ENCODE measurements at regions not wholly inside any gene's neighbourhood (a gene's known extent, or its start where the extent isn't known, plus 50 kb on each side); places are given as distances from the start of the nearest gene placed in this dataset.
"Not testable (repeated sequence)": the region's sequence is repeated elsewhere in the genome, so short reads cannot be mapped to it uniquely, and the experiment has no call there.

- H3K9me3 ChIP-seq (ENCODE audit: control insufficient read depth, low read length); intact Hi-C loops (cut with DNase I); ATAC-seq; H3K27me3 ChIP-seq (ENCODE audit: control insufficient read depth, insufficient read depth); H3K27ac ChIP-seq (ENCODE audit: low read length); H3K4me3 ChIP-seq (ENCODE audit: low read length); H3K4me1 ChIP-seq (ENCODE audit: control insufficient read depth, insufficient read depth, low read length); DNase-seq: not testable (repeated sequence)
- WGBS = 78% methylated on average over 2 of the region's 2 CpGs
These were observed 740.1 kb upstream of the NECTIN3 start for GRCh38 chr3:110331562-110331961.

DNA sequence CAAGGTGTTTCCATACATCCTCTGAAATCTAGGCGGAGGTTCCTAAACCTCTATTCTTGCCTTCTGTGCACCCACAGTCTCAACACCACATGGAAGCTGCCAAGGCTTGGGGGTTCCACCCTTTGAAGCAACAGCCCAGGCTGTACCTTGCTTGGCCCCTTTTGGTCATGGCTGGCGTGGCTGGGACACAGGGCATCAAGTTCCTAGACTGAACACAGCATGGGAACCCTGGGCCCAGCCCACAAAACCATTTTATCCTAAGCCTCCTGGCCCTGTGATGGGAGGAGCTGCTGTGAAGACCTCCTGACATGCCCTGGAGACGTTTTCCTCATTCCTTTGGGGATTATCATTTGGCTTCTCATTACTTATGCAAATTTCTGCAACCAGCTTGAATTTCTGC, 739.0 kb upstream of the NECTIN3 start:
- DNase-seq (no peak), ATAC-seq (no peak)
- no peaks in the 10 kb centered on the region for H3K4me1 ChIP-seq (ENCODE audit: control insufficient read depth, insufficient read depth, low read length)
- 73% methylated on average over 3 of the region's 3 CpGs for WGBS
- no peak overlapping the region for H3K4me3 ChIP-seq (ENCODE audit: low read length)
- H3K27ac ChIP-seq (ENCODE audit: low read length) = no peak overlapping the region
- intact Hi-C loops (cut with DNase I) = no loop called here
- H3K9me3 ChIP-seq (ENCODE audit: control insufficient read depth, low read length) = no peaks in the 10 kb centered on the region
- no peaks in the 10 kb centered on the region for H3K27me3 ChIP-seq (ENCODE audit: control insufficient read depth, insufficient read depth)

GRCh38 chr3:110341047-110341446, 730.6 kb upstream of the NECTIN3 start:
- WGBS = 75% methylated on average over 2 of the region's 2 CpGs
- H3K4me3 ChIP-seq (ENCODE audit: low read length) = no peak overlapping the region
- H3K4me1 ChIP-seq (ENCODE audit: control insufficient read depth, insufficient read depth, low read length) = no peaks in the 10 kb centered on the region
- intact Hi-C loops (cut with DNase I) = no loop called here
- no peak for ATAC-seq
- H3K27ac ChIP-seq (ENCODE audit: low read length) = no peak overlapping the region
- H3K9me3 ChIP-seq (ENCODE audit: control insufficient read depth, low read length) = no peaks in the 10 kb centered on the region
- no peaks in the 10 kb centered on the region for H3K27me3 ChIP-seq (ENCODE audit: control insufficient read depth, insufficient read depth)
- no peak for DNase-seq

GRCh38 chr3:110343376-110343775, 728.2 kb upstream of the NECTIN3 start:
- no peak overlapping the region for H3K4me3 ChIP-seq (ENCODE audit: low read length)
- 85% methylated on average over 3 of the region's 3 CpGs for WGBS
- no peak overlapping the region for H3K27ac ChIP-seq (ENCODE audit: low read length)
- intact Hi-C loops (cut with DNase I) = no loop called here
- DNase-seq = no peak
- no peaks in the 10 kb centered on the region for H3K27me3 ChIP-seq (ENCODE audit: control insufficient read depth, insufficient read depth)
- H3K4me1 ChIP-seq (ENCODE audit: control insufficient read depth, insufficient read depth, low read length) = no peaks in the 10 kb centered on the region
- no peak for ATAC-seq
- H3K9me3 ChIP-seq (ENCODE audit: control insufficient read depth, low read length) = no peaks in the 10 kb centered on the region

GRCh38 chr3:110343945-110344344, 727.7 kb upstream of the NECTIN3 start:
- no peak overlapping the region for H3K4me3 ChIP-seq (ENCODE audit: low read length)
- no peaks in the 10 kb centered on the region for H3K27me3 ChIP-seq (ENCODE audit: control insufficient read depth, insufficient read depth)
- DNase-seq (no peak), ATAC-seq (no peak)
- intact Hi-C loops (cut with DNase I) = no loop called here
- H3K9me3 ChIP-seq (ENCODE audit: control insufficient read depth, low read length) = no peaks in the 10 kb centered on the region
- no peaks in the 10 kb centered on the region for H3K4me1 ChIP-seq (ENCODE audit: control insufficient read depth, insufficient read depth, low read length)
- H3K27ac ChIP-seq (ENCODE audit: low read length) = no peak overlapping the region
- 96% methylated on average over 1 of the region's 1 CpG for WGBS

DNA sequence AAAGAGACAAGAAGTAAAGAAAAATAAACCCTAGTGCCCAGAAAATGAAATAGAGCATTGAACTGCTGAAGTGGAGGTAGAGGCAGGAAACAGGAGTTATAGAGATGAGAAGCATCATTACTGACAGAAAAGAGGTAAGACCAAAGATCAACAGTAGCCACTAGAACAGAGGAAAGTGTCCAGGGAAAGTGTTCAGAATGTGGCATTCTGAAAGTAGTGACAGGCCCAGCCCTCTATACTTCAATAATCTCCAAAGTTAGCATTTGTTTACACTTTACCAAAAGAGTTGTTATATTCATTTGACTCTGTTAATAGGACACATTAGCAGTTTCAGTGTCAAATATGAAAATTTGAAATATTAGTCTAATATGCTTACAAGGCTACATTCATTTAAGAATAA, 727.1 kb upstream of the NECTIN3 start:
- Histone ChIP-seq H3K4me3 (ENCODE audit: low read length) (no peak overlapping the region), H3K4me1 (ENCODE audit: control insufficient read depth, insufficient read depth, low read length) (no peaks in the 10 kb centered on the region), H3K27ac (ENCODE audit: low read length) (no peak overlapping the region), H3K27me3 (ENCODE audit: control insufficient read depth, insufficient read depth) (no peaks in the 10 kb centered on the region), H3K9me3 (ENCODE audit: control insufficient read depth, low read length) (no peaks in the 10 kb centered on the region)
- ATAC-seq (no peak), DNase-seq (no peak)
- intact Hi-C loops (cut with DNase I) = no loop called here

DNA sequence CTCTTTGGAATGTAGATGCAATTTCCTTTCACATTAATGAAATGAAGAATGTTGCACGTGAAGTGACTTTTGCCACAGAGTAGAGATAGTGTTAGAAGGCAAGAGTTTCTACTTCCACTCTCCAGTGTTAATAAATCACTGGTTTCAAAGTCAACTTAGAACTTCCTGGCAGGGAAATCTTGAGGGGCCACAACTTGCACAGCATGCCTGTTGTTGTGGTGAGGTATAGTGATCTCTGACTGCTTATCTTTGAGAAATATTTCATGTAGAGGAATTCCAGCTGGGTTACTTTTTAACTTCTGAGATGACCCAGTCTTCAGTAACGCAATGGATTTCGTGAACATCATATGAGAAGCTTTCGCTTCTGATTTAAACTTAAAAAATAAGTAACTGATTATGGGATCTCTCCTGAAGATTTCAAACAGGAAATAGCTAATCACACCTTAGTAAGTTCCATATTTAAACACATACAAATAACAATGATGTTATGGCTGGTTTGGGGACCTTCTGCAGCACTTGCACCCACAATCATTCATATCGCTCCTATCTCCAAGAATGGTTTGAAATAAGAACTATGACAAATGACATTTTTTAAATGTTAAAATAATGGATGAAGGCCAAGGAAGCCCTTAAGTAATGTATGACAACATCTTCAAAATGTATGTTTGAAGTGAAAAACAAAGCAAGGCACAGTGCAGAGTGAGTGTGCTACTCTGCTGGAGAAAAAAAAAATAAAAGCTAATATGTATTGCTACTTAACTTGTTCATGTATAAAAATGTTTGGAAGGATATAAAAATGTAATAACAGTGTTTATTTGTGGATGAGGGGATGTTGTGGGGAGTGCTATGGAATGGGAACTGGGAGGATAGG, 726.5 kb upstream of the NECTIN3 start:
- 52% methylated on average over 5 of the region's 5 CpGs for WGBS

GRCh38 chr3:110349295-110349694, 722.3 kb upstream of the NECTIN3 start:
- intact Hi-C loops (cut with DNase I) = no loop called here
- 78% methylated on average over 2 of the region's 2 CpGs for WGBS
- Histone ChIP-seq H3K4me3 (ENCODE audit: low read length) (no peak overlapping the region), H3K4me1 (ENCODE audit: control insufficient read depth, insufficient read depth, low read length) (no peaks in the 10 kb centered on the region), H3K27me3 (ENCODE audit: control insufficient read depth, insufficient read depth) (no peaks in the 10 kb centered on the region), H3K27ac (ENCODE audit: low read length) (no peak overlapping the region), H3K9me3 (ENCODE audit: control insufficient read depth, low read length) (no peaks in the 10 kb centered on the region)
- DNase-seq = no peak
- ATAC-seq = no peak

More for the DNA sequence above, 726.5 kb upstream of the NECTIN3 start:
- intact Hi-C loops (cut with DNase I) = no loop called here
- ATAC-seq = no peak
- H3K27me3 ChIP-seq (ENCODE audit: control insufficient read depth, insufficient read depth) = no peaks in the 10 kb centered on the region
- DNase-seq = no peak
- H3K4me1 ChIP-seq (ENCODE audit: control insufficient read depth, insufficient read depth, low read length) = no peaks in the 10 kb centered on the region
- H3K27ac ChIP-seq (ENCODE audit: low read length) = no peak overlapping the region
- no peaks in the 10 kb centered on the region for H3K9me3 ChIP-seq (ENCODE audit: control insufficient read depth, low read length)
- H3K4me3 ChIP-seq (ENCODE audit: low read length) = no peak overlapping the region

DNA sequence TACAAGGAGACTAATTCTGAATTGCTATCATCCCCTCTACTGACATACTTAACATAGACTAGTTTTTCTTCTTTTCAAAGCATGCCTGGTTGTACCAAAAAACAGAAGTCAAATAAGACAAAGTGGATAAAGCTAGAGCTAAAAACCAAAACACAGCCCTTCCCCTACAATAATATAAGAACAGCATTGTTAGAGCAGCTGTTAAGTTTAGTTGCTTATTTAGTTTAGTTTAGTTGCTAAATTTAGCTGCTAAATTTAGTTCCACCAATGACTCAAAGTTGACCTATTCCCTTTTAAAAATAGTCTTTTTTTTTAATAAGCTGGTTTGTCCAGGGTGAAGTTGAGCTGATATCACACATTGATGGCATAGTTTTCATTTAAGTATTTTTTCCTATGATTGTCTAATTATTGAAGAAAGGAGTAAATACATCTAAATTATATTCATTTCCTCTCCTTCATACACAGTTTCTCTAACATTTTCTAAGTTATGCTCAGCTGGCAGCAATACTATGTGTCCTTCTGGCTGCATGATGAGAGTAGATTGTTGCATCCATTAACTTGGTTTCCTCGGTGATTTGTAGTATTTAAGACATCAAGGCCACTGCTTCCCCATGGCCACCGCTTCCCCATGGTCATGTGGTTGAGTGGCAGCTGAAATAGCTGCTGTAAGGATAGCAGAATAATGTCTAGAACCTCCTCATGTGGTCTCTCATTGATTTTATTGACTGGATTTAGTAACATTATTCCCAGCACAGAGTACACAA, 718.6 kb upstream of the NECTIN3 start:
- Histone ChIP-seq H3K9me3 (ENCODE audit: control insufficient read depth, low read length) (no peaks in the 10 kb centered on the region), H3K4me3 (ENCODE audit: low read length) (no peak overlapping the region), H3K27ac (ENCODE audit: low read length) (no peak overlapping the region), H3K27me3 (ENCODE audit: control insufficient read depth, insufficient read depth) (no peaks in the 10 kb centered on the region), H3K4me1 (ENCODE audit: control insufficient read depth, insufficient read depth, low read length) (no peaks in the 10 kb centered on the region)
- 76% methylated on average over 2 of the region's 2 CpGs for WGBS
- DNase-seq (no peak), ATAC-seq (no peak)
- intact Hi-C loops (cut with DNase I) = no loop called here

- Histone ChIP-seq H3K4me1 (ENCODE audit: control insufficient read depth, insufficient read depth, low read length) (no peaks in the 10 kb centered on the region), H3K27ac (ENCODE audit: low read length) (no peak overlapping the region)
- intact Hi-C loops (cut with DNase I) = no loop called here
These were observed 708.9 kb upstream of the NECTIN3 start for GRCh38 chr3:110362751-110363150.

GRCh38 chr3:110367289-110367688, 704.3 kb upstream of the NECTIN3 start:
- H3K27me3 ChIP-seq (ENCODE audit: control insufficient read depth, insufficient read depth); ATAC-seq; intact Hi-C loops (cut with DNase I); H3K27ac ChIP-seq (ENCODE audit: low read length); DNase-seq; H3K4me1 ChIP-seq (ENCODE audit: control insufficient read depth, insufficient read depth, low read length); H3K9me3 ChIP-seq (ENCODE audit: control insufficient read depth, low read length); H3K4me3 ChIP-seq (ENCODE audit: low read length): not testable (repeated sequence)
- WGBS = 72% methylated on average over 13 of the region's 13 CpGs

More at GRCh38 chr3:110362751-110363150, 708.9 kb upstream of the NECTIN3 start:
- ATAC-seq (no peak), DNase-seq (no peak)
- H3K27me3 ChIP-seq (ENCODE audit: control insufficient read depth, insufficient read depth) = no peaks in the 10 kb centered on the region
- H3K4me3 ChIP-seq (ENCODE audit: low read length) = no peak overlapping the region
- H3K9me3 ChIP-seq (ENCODE audit: control insufficient read depth, low read length) = no peaks in the 10 kb centered on the region

All from right cardiac atrium (tissue), 5 donors.